ENCODE measurements at regions not wholly inside any gene's neighbourhood (a gene's known extent, or its start where the extent isn't known, plus 50 kb on each side); places are given as distances from the start of the nearest gene placed in this dataset.

DNA sequence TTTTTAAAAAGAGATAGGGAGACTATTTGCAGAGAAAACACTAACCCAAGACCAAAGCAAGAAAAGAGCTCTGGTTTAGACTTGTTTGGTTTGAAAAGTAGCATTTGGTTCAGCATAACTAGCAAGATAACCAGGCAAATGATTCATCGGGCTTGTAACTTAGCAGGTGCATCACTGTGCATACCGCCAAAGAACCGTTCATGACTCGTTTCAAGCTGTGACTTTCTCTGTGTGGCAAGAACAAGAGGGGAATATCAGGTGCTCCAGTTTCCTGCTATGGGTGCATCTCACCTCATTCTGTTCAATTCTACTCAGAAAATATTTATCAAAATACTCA lies 244.9 kb downstream of the ETAA1 start:
- no peak overlapping the region for H2AFZ ChIP-seq (ENCODE audit: low read length)
- H3K27ac ChIP-seq (ENCODE audit: extremely low read length, insufficient read depth, low read length) = no peak overlapping the region
- ChIA-PET POLR2A (no interaction called here), CTCF (ENCODE audit: low intra/inter-chr PET ratio, low total read pairs) (no interaction called here)
- no peaks in the 10 kb centered on the region for H3K36me3 ChIP-seq (replicated peaks in 1 of 2; ENCODE audit: control insufficient read depth in 1 of 2, insufficient read depth in 2 of 2, low read length in 2 of 2)
- in situ Hi-C loops (cut with HindIII; ENCODE audit: extremely low pct_ligation_motif_present, low pct_unique_long_range_greater_than_20kb) = no loop called here
- H3K4me1 ChIP-seq (ENCODE audit: insufficient read depth, low read length) = no peaks in the 10 kb centered on the region
- TF ChIP-seq ZSCAN9 (CRISPR knock-in tag; IDR thresholded peaks at IDR 0.05; ENCODE audit: borderline replicate concordance) = no peak
- TF ChIP-seq, protein P1, sequence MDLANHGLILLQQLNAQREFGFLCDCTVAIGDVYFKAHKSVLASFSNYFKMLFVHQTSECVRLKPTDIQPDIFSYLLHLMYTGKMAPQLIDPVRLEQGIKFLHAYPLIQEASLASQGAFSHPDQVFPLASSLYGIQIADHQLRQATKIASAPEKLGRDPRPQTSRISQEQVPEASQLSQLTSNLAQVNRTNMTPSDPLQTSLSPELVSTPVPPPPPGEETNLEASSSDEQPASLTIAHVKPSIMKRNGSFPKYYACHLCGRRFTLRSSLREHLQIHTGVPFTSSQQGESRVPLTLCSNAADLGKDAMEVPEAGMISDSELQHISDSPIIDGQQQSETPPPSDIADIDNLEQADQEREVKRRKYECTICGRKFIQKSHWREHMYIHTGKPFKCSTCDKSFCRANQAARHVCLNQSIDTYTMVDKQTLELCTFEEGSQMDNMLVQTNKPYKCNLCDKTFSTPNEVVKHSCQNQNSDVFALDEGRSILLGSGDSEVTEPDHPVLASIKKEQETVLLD (CRISPR knock-in tag; IDR thresholded peaks at IDR 0.05; ENCODE audit: low read depth) = no peak
- TF ChIP-seq ZNF83 (CRISPR knock-in tag; IDR thresholded peaks at IDR 0.05; ENCODE audit: borderline replicate concordance) = no peak
- TF ChIP-seq ZNF580 (CRISPR knock-in tag; IDR thresholded peaks at IDR 0.05; ENCODE audit: borderline replicate concordance, low read depth) = no peak
- TF ChIP-seq CC2D1A (CRISPR knock-in tag; IDR thresholded peaks at IDR 0.05) = no peak
- TF ChIP-seq ZNF841 (CRISPR knock-in tag; IDR thresholded peaks at IDR 0.05; ENCODE audit: borderline replicate concordance) = no peak
- no peak for TF ChIP-seq XRCC5 (optimal IDR thresholded peaks at IDR 0.05; ENCODE audit: low read length)
- no peak for TF ChIP-seq THAP8 (CRISPR knock-in tag; IDR thresholded peaks at IDR 0.05; ENCODE audit: borderline replicate concordance)
- TF ChIP-seq GTF2F1 (IDR thresholded peaks at IDR 0.05; ENCODE audit: low read length) = no peak
- no peak for TF ChIP-seq ZNF124 (CRISPR knock-in tag; IDR thresholded peaks at IDR 0.05)
- TF ChIP-seq RBFOX2 (IDR thresholded peaks at IDR 0.05; ENCODE audit: low read depth, low read length) = no peak
- TF ChIP-seq ZNF101 (CRISPR knock-in tag; IDR thresholded peaks at IDR 0.05; ENCODE audit: borderline replicate concordance, low read depth) = no peak
- no peak for TF ChIP-seq ADNP (CRISPR knock-in tag; IDR thresholded peaks at IDR 0.05)
- TF ChIP-seq ZNF34 (CRISPR knock-in tag; IDR thresholded peaks at IDR 0.05; ENCODE audit: borderline replicate concordance) = no peak
- no peak for TF ChIP-seq RARA (CRISPR knock-in tag; IDR thresholded peaks at IDR 0.05)
- TF ChIP-seq ZNF775 (CRISPR knock-in tag; IDR thresholded peaks at IDR 0.05; ENCODE audit: borderline replicate concordance) = no peak
- no peak for TF ChIP-seq ZFP82 (CRISPR knock-in tag; IDR thresholded peaks at IDR 0.05; ENCODE audit: borderline replicate concordance)
- no peak for TF ChIP-seq MTA1 (CRISPR knock-in tag; IDR thresholded peaks at IDR 0.05; ENCODE audit: borderline replicate concordance)
- TF ChIP-seq, protein P2, sequence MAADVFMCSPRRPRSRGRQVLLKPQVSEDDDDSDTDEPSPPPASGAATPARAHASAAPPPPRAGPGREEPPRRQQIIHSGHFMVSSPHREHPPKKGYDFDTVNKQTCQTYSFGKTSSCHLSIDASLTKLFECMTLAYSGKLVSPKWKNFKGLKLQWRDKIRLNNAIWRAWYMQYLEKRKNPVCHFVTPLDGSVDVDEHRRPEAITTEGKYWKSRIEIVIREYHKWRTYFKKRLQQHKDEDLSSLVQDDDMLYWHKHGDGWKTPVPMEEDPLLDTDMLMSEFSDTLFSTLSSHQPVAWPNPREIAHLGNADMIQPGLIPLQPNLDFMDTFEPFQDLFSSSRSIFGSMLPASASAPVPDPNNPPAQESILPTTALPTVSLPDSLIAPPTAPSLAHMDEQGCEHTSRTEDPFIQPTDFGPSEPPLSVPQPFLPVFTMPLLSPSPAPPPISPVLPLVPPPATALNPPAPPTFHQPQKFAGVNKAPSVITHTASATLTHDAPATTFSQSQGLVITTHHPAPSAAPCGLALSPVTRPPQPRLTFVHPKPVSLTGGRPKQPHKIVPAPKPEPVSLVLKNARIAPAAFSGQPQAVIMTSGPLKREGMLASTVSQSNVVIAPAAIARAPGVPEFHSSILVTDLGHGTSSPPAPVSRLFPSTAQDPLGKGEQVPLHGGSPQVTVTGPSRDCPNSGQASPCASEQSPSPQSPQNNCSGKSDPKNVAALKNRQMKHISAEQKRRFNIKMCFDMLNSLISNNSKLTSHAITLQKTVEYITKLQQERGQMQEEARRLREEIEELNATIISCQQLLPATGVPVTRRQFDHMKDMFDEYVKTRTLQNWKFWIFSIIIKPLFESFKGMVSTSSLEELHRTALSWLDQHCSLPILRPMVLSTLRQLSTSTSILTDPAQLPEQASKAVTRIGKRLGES (CRISPR knock-in tag; IDR thresholded peaks at IDR 0.05; ENCODE audit: borderline replicate concordance) = no peak
- H3K79me2 ChIP-seq (ENCODE audit: insufficient read depth, low read length) = no peaks in the 10 kb centered on the region
- 8% methylated on average over 4 of the region's 4 CpGs for WGBS (ENCODE audit: low lambda C conversion rate)
- ATAC-seq (no peak), DNase-seq (ENCODE audit: low spot score) (no peak), FAIRE-seq (no peak)
- no peak overlapping the region for H3K4me2 ChIP-seq (ENCODE audit: low read depth, low read length)
- no peak overlapping the region for H3K9ac ChIP-seq (ENCODE audit: insufficient read depth, low read depth, low read length)
- no peak overlapping the region for H3K4me3 ChIP-seq (replicated peaks in 1 of 3; ENCODE audit: insufficient read depth in 1 of 3, low read depth in 2 of 3, low read length in 3 of 3)
- no peaks in the 10 kb centered on the region for H4K20me1 ChIP-seq (ENCODE audit: insufficient read depth, low read length)
- BruUV-seq (replicated peaks) = no TSS peak
- intact Hi-C loops (cut with micrococcal nuclease; ENCODE audit: unreplicated experiment) = no loop called here
- no peaks in the 10 kb centered on the region for H3K27me3 ChIP-seq (ENCODE audit: control insufficient read depth in 1 of 2, insufficient read depth in 2 of 2, low read length in 2 of 2)
- no peaks in the 10 kb centered on the region for H3K9me3 ChIP-seq (ENCODE audit: low read length)
